Mucosa of descending colon (tissue), 3 donors: ENCODE measurements at regions not wholly inside any gene's neighbourhood (a gene's known extent, or its start where the extent isn't known, plus 50 kb on each side); places are given as distances from the start of the nearest gene placed in this dataset.
"Not testable (repeated sequence)": the region's sequence is repeated elsewhere in the genome, so short reads cannot be mapped to it uniquely, and the experiment has no call there.

ENCODE experiments used
- ATAC-seq: fragments of 200-7000 bp; cut with Tn5 transposase; one replicate; pipeline ENCODE4 v1.9.1; 2020; ENCODE audit warnings: mild to moderate bottlenecking, moderate library complexity
- DNase-seq, 3 donors: peaks; one replicate each; pipeline ENCODE4 v3.0.0-alpha.2; 2020
- H3K36me3 ChIP-seq: fragments of 200-600 bp; one replicate; pipeline ENCODE4 v1.8.0; 2021; ENCODE audit warnings: low read depth, mild to moderate bottlenecking
- H3K4me1 ChIP-seq: fragments of 200-600 bp; one replicate; pipeline ENCODE4 v1.8.0; 2021; ENCODE audit warnings: low read depth, mild to moderate bottlenecking
- H3K4me3 ChIP-seq: fragments of 200-600 bp; one replicate; pipeline ENCODE4 v1.8.0; 2021; ENCODE audit warnings: mild to moderate bottlenecking
- H3K9me3 ChIP-seq: fragments of 200-600 bp; one replicate; pipeline ENCODE4 v1.8.0; 2021; ENCODE audit warnings: mild to moderate bottlenecking
- intact Hi-C, 2 donors: fragments of 100-400 bp; cut with DNase I in 1 of 2; cut with micrococcal nuclease in 1 of 2; formaldehyde crosslinking; loops; one replicate each; pipeline versions ENCODE4 v1.11.0 to v1.11.1; 2022; cut with DNase I, micrococcal nuclease
- donor health status: DM: no; HTN: no; CAD: no; lungs with moderate emphysema.
- donor health status: DM: no; HTN: no; CAD: no.
- donor health status: DM: no; HTN: yes; CAD: no.

DNA sequence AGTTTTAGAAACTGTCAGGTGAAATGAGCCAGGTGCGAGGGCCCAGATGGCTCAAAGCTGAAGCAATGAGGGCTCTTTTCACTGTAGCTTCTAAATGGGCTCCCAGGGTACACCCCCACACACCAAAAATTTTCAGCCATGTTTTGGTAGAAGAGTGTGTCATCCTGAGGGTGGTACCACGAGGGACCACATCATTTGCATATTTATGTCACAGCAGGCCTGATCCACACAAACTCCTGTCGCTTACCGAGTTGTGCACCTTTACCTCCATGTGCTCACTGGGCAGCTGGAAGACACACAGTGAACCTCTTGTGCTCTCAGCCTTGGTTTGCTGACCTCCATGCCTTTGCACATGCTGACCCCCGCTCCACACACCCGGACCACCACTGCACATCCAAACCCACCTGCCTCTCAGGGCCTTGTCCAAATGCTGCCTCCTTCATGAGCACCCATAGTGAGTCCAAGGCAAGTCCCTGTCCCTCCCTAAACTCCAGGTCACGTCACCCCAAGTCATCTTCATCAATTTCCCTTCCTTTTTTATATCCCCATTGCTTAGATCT is 352.2 kb downstream of the BCL2L11 start:
- intact Hi-C loops, H3K4me1 ChIP-seq, ATAC-seq, H3K36me3 ChIP-seq, H3K4me3 ChIP-seq, DNase-seq, H3K9me3 ChIP-seq: not testable (repeated sequence)

DNA sequence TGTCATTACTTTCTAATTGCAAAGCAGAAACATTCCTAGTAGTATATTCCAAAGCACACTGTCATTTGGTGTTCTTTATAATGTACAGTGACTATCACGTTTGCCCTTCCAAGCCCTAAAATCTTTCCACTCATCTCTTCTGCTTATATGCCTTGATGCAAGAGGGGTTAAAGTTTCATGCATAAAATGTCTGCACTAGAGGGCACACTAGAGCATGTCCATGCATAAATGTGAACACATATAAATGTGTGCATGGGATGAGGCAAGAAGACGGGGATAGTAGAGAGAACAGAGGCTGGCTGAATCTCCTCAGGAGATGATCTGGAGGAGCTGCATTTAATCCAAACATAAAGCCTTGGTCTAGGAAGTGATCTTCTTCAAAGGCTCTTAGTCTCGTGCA is 352.8 kb downstream of the BCL2L11 start:
- DNase-seq, intact Hi-C loops, H3K9me3 ChIP-seq, H3K4me3 ChIP-seq, H3K36me3 ChIP-seq, H3K4me1 ChIP-seq: not testable (repeated sequence)
- ATAC-seq: peak; percentile 79

GRCh38 chr2:111474198-111474705 is 353.5 kb downstream of the BCL2L11 start:
- peak; percentile 8 for ATAC-seq
- H3K4me1 ChIP-seq, H3K36me3 ChIP-seq, intact Hi-C loops, H3K4me3 ChIP-seq, DNase-seq, H3K9me3 ChIP-seq: not testable (repeated sequence)

- H3K36me3 ChIP-seq, H3K9me3 ChIP-seq, H3K4me1 ChIP-seq, intact Hi-C loops, ATAC-seq, H3K4me3 ChIP-seq, DNase-seq: not testable (repeated sequence)
Measured at GRCh38 chr2:111478335-111478734, 357.6 kb downstream of the BCL2L11 start.

GRCh38 chr2:111478871-111479318 is 358.2 kb downstream of the BCL2L11 start:
- H3K36me3 ChIP-seq, H3K4me1 ChIP-seq, ATAC-seq, H3K4me3 ChIP-seq, DNase-seq, intact Hi-C loops, H3K9me3 ChIP-seq: not testable (repeated sequence)

GRCh38 chr2:111480016-111480625 is 359.4 kb downstream of the BCL2L11 start:
- DNase-seq, H3K36me3 ChIP-seq, H3K9me3 ChIP-seq, intact Hi-C loops, H3K4me1 ChIP-seq, H3K4me3 ChIP-seq: not testable (repeated sequence)
- peak; percentile 5 for ATAC-seq

GRCh38 chr2:111480633-111481032 is 359.9 kb downstream of the BCL2L11 start:
- H3K4me3 ChIP-seq, H3K9me3 ChIP-seq, H3K4me1 ChIP-seq, H3K36me3 ChIP-seq, DNase-seq, intact Hi-C loops: not testable (repeated sequence)
- ATAC-seq: peak; percentile 4

DNA sequence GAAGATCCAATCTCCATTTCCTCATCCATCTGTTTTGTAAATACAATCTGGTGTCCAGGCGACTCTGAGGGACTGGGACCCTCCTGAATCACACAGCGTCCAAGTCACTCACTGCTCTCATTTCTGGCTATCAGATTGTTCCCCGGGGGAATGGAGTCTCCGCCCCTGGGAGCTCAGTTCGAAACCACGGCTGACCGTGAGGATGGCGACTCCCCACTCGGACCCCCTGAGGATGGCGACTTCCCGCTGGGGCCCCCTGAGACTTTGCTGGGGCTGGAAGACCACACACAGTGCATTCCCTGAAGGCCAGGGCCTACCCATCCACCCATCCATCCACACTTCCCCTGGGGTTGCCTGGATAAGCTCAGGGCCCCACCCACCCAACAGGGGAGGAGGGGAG is 360.5 kb downstream of the BCL2L11 start:
- intact Hi-C loops, H3K9me3 ChIP-seq, DNase-seq, H3K4me3 ChIP-seq, ATAC-seq, H3K4me1 ChIP-seq, H3K36me3 ChIP-seq: not testable (repeated sequence)

DNA sequence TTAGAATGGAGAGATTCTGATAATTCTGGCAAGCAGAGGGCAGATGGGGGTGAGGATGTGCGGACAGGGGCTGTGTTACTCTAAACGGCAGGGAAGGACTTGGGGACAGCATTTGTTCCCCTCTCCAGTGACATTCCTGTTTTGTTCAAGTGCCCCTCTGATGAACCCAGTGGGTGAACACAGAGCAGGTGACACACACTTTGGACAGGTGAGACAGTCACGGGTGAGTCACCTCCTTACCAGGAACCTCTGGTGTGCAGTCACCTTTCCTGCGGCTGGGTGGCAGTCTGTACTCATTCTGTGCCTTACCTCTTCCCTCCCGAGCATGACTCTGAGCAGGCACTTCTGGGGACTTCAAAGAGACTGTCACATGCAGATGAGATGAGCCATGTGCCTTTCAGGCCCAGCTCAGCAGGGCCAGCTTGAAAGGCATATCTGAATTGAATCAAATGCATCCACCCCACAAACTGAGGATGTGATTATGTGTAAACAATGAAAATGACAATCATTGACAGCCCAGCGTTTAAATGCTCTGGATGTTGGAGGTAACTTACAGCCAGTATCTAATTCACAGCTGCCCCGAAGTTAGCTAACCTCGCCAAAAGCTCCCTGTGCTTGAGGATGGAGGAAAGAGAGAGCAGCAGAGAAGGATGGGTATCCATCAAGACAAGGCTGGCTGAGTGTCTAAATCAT is 362.4 kb downstream of the BCL2L11 start:
- intact Hi-C loops, H3K4me3 ChIP-seq, H3K36me3 ChIP-seq, DNase-seq, H3K4me1 ChIP-seq, H3K9me3 ChIP-seq: not testable (repeated sequence)
- peak; percentile 95 for ATAC-seq

- H3K4me1 ChIP-seq, H3K36me3 ChIP-seq, DNase-seq, ATAC-seq, intact Hi-C loops, H3K4me3 ChIP-seq, H3K9me3 ChIP-seq: not testable (repeated sequence)
Measured at GRCh38 chr2:111484097-111484496, 363.4 kb downstream of the BCL2L11 start.

- H3K9me3 ChIP-seq, H3K4me1 ChIP-seq, H3K4me3 ChIP-seq, DNase-seq, H3K36me3 ChIP-seq, intact Hi-C loops, ATAC-seq: not testable (repeated sequence)
Measured at GRCh38 chr2:111485895-111486294, 365.2 kb downstream of the BCL2L11 start.

DNA sequence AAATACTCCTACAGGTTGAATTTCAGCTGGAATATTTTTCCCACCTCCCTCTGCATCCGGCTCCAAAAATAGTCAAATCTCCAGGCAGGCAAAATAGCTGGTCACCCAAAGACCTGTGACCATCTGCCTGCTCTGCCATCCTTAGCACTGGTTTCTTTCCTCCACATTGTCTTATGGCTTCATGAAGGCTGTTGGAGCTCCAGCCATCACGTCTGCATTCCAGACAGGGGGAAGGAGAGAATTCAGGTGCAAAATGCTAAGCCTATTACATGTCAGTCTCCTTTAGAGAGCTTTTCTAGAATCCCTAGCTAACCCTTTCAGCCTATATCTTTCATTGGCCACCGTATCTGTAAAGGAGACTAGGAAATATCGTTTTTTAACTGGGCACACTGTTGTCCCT is 367.7 kb downstream of the BCL2L11 start:
- H3K4me3 ChIP-seq, H3K9me3 ChIP-seq, intact Hi-C loops, ATAC-seq, H3K4me1 ChIP-seq, H3K36me3 ChIP-seq, DNase-seq: not testable (repeated sequence)

DNA sequence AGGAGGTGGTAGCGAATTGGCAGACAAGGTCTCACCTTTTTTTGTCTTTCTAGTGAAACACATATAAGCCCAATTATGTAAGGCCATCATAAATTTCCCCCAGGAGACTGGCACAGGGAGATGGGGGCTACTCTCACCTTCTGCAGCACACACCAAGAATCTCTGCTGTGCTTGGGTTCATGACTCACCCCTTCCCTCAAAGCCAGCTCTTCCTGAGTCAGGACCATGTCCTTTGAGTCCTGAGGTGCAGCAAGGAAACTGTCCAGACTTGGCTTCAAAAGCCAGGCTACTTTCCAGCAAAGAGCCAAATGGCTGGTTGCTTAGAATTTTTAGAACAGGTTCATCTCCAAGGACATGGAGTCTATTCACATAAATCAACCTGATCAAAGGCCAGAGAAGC is 368.7 kb downstream of the BCL2L11 start:
- H3K36me3 ChIP-seq, ATAC-seq, intact Hi-C loops, H3K4me3 ChIP-seq, H3K9me3 ChIP-seq, DNase-seq, H3K4me1 ChIP-seq: not testable (repeated sequence)

DNA sequence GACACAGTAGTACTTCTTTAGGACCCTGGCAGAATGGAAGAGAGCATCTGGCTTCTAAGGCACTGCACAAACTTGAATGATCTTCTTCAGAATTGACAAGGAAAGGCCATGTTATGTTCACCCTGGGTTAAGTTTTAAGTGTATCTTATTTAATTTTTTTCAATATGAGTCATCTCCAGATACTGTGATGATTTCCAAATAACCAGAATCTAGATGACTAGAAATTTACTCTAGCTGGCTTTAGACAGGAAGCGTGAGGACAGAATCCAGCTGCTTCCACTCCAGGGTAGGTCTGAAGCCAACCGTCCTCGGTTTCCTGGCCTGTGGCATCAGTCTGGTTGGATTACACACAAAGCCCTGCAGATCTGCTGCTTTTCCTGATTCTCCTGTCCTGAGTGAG is 370.5 kb downstream of the BCL2L11 start:
- ATAC-seq: peak; percentile 15
- DNase-seq, intact Hi-C loops: not testable (repeated sequence)

More for the DNA sequence above, 370.5 kb downstream of the BCL2L11 start:
- not testable (repeated sequence) for H3K4me1 ChIP-seq, H3K36me3 ChIP-seq, H3K9me3 ChIP-seq, H3K4me3 ChIP-seq
